OCI-LY1 (cell line): ENCODE measurements at regions not wholly inside any gene's neighbourhood (a gene's known extent, or its start where the extent isn't known, plus 50 kb on each side); places are given as distances from the start of the nearest gene placed in this dataset.

ENCODE experiments used
- EZH2 ChIP-seq: fragments of 200-600 bp; sonication (generic), shearing (Covaris generic); IDR thresholded peaks from 2 replicates; pipeline ENCODE4 v1.8.0; 2017; ENCODE audit warnings: borderline replicate concordance, mixed run types, mild to moderate bottlenecking, antibody characterized with exemption, low read length, moderate library complexity, mixed read lengths
- TF ChIP-seq, protein P1 (sequence below): fragments of 200-600 bp; sonication (generic), shearing (Covaris generic); IDR thresholded peaks from 2 replicates; pipeline ENCODE4 v1.5.1; 2017; ENCODE audit warnings: mild to moderate bottlenecking, antibody characterized with exemption, low read length, moderate library complexity, mixed read lengths

DNA sequence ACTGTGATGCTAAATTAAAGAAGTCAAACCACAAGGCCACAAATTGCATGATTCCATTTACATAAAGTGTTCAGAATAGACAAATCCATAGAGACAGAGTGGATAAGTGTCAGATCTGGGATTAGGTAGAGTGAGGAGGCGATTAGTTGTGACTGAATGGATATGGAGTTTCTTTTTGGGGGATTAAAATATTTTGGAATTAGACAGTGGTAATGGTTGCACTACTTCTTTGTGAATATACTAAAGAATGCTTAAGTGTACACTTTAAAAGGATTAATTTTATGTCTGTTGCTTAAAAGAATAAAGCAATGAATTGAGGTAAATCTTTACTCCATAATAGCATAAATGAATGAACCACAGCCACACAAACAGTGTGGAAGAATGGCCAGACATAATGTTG lies 175.5 kb upstream of the CADM2 start:
- TF ChIP-seq, protein P1, sequence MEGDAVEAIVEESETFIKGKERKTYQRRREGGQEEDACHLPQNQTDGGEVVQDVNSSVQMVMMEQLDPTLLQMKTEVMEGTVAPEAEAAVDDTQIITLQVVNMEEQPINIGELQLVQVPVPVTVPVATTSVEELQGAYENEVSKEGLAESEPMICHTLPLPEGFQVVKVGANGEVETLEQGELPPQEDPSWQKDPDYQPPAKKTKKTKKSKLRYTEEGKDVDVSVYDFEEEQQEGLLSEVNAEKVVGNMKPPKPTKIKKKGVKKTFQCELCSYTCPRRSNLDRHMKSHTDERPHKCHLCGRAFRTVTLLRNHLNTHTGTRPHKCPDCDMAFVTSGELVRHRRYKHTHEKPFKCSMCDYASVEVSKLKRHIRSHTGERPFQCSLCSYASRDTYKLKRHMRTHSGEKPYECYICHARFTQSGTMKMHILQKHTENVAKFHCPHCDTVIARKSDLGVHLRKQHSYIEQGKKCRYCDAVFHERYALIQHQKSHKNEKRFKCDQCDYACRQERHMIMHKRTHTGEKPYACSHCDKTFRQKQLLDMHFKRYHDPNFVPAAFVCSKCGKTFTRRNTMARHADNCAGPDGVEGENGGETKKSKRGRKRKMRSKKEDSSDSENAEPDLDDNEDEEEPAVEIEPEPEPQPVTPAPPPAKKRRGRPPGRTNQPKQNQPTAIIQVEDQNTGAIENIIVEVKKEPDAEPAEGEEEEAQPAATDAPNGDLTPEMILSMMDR: no peak
- no peak for TF ChIP-seq EZH2
